ENCODE measurements at regions not wholly inside any gene's neighbourhood (a gene's known extent, or its start where the extent isn't known, plus 50 kb on each side); places are given as distances from the start of the nearest gene placed in this dataset.

DNA sequence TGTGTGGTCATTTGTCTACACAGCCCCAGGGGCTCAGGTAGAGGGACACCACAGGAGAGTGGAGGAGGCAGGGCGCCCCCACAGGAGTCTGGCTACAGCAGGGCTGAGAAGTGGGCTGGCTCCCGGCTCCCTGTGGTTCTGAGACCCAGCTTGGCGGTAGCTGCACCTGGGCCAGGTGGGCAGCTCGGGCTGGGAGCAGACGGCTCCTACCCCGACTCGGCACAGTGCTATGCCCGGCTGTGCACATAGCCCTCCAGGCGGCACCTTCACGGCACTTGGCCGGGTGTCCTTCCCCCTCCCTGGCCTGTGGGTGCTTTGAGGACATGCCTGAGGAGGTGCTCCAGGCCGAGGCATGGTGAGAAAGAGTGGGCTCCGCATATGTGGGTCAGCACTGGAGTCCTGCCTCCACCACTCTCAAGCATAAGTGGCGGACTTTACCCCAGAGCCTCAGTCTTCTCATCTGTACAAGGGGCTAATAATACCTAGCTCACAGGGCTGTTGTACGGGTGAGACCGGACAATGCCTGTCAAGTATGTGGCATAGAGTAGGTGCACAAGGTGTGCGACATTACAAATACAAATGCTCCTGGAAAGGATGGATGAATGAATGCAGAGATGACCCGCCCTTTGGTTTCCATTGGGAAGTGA is 50.1 kb upstream of the JPH3 start:
- Histone ChIP-seq H3K9me3 (ENCODE audit: control insufficient read depth in 3 of 3, low read length in 3 of 3) (no peaks in the 10 kb centered on the region), H3K27me3 (ENCODE audit: control insufficient read depth in 3 of 3, insufficient read depth in 3 of 3, low read length in 3 of 3) (peaks cover 24 to 39% (median 33%) of the 10 kb centered on the region in 3 donors), H3K36me3 (ENCODE audit: control insufficient read depth in 3 of 3, insufficient read depth in 3 of 3, low read length in 3 of 3) (no peaks in the 10 kb centered on the region), H3K9ac (ENCODE audit: low read depth in 1 of 3, low read length in 3 of 3) (no peak overlapping the region), H3K4me3 (ENCODE audit: low read length in 3 of 3) (no peak overlapping the region), H3K27ac (ENCODE audit: low read depth, low read length) (no peak overlapping the region), H3K4me1 (ENCODE audit: control insufficient read depth in 3 of 3, insufficient read depth in 3 of 3, low read length in 3 of 3) (peaks cover 0 to 10% (median 5%) of the 10 kb centered on the region in 3 donors)

- no peak overlapping the region for H3K4me3 ChIP-seq (ENCODE audit: low read length in 3 of 3)
- no peak overlapping the region for H3K9ac ChIP-seq (ENCODE audit: low read depth in 1 of 3, low read length in 3 of 3)
- no peaks in the 10 kb centered on the region for H3K36me3 ChIP-seq (ENCODE audit: control insufficient read depth in 3 of 3, insufficient read depth in 3 of 3, low read length in 3 of 3)
- H3K27me3 ChIP-seq (ENCODE audit: control insufficient read depth in 3 of 3, insufficient read depth in 3 of 3, low read length in 3 of 3) = peaks cover 24 to 40% (median 29%) of the 10 kb centered on the region in 3 donors
- H3K27ac ChIP-seq (ENCODE audit: low read depth, low read length) = no peak overlapping the region
- H3K9me3 ChIP-seq (ENCODE audit: control insufficient read depth in 3 of 3, low read length in 3 of 3) = no peaks in the 10 kb centered on the region
- H3K4me1 ChIP-seq (ENCODE audit: control insufficient read depth in 3 of 3, insufficient read depth in 3 of 3, low read length in 3 of 3) = peaks cover 0 to 6% (median 0%) of the 10 kb centered on the region in 3 donors
Measured at GRCh38 chr16:87551487-87551886, 50.8 kb upstream of the JPH3 start.

DNA sequence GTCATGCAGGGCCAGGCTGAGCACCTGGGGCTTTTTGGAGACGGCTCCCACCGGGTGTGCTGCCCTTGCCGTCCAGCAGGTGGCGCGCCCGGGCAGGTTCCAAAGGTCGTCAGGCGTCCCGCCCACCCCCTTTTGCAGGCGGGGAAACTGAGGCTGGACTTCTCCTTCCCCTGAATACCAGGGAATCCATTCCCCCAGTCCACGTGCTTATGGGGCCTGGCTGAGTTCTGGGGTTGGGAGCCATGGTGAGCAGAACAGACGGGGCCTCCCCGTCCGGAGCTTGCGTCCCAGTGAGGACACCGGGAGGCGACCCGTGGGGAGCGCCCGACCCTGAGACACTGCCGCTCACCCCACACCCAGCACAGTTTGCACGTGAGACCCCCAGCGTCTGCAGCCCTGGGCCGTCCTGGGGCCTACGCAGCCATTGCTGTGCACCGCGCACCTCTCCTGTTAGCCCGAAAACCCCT is 51.8 kb upstream of the JPH3 start:
- peaks cover 2 to 5% (median 3%) of the 10 kb centered on the region in 3 donors for H3K9me3 ChIP-seq (ENCODE audit: control insufficient read depth in 3 of 3, low read length in 3 of 3)
- H3K4me3 ChIP-seq (ENCODE audit: low read length in 3 of 3) = no peak overlapping the region
- no peak overlapping the region for H3K9ac ChIP-seq (ENCODE audit: low read depth in 1 of 3, low read length in 3 of 3)
- no peaks in the 10 kb centered on the region for H3K36me3 ChIP-seq (ENCODE audit: control insufficient read depth in 3 of 3, insufficient read depth in 3 of 3, low read length in 3 of 3)
- H3K27ac ChIP-seq (ENCODE audit: low read depth, low read length) = no peak overlapping the region
- peaks cover 26 to 44% (median 28%) of the 10 kb centered on the region in 3 donors for H3K27me3 ChIP-seq (ENCODE audit: control insufficient read depth in 3 of 3, insufficient read depth in 3 of 3, low read length in 3 of 3)
- H3K4me1 ChIP-seq (ENCODE audit: control insufficient read depth in 3 of 3, insufficient read depth in 3 of 3, low read length in 3 of 3) = peaks cover 0 to 5% (median 0%) of the 10 kb centered on the region in 3 donors

- H3K9ac ChIP-seq (ENCODE audit: low read depth in 1 of 3, low read length in 3 of 3) = no peak overlapping the region
- H3K36me3 ChIP-seq (ENCODE audit: control insufficient read depth in 3 of 3, insufficient read depth in 3 of 3, low read length in 3 of 3) = no peaks in the 10 kb centered on the region
- no peak overlapping the region for H3K27ac ChIP-seq (ENCODE audit: low read depth, low read length)
- peaks cover 2 to 5% (median 3%) of the 10 kb centered on the region in 3 donors for H3K9me3 ChIP-seq (ENCODE audit: control insufficient read depth in 3 of 3, low read length in 3 of 3)
- no peak overlapping the region for H3K4me3 ChIP-seq (ENCODE audit: low read length in 3 of 3)
- peaks cover 0 to 5% (median 0%) of the 10 kb centered on the region in 3 donors for H3K4me1 ChIP-seq (ENCODE audit: control insufficient read depth in 3 of 3, insufficient read depth in 3 of 3, low read length in 3 of 3)
- peaks cover 32 to 49% (median 35%) of the 10 kb centered on the region in 3 donors for H3K27me3 ChIP-seq (ENCODE audit: control insufficient read depth in 3 of 3, insufficient read depth in 3 of 3, low read length in 3 of 3)
Measured at GRCh38 chr16:87549627-87550494, 52.4 kb upstream of the JPH3 start.

- H3K4me1 ChIP-seq (ENCODE audit: control insufficient read depth in 3 of 3, insufficient read depth in 3 of 3, low read length in 3 of 3) = peaks cover 0 to 9% (median 0%) of the 10 kb centered on the region in 3 donors
- no peak overlapping the region for H3K4me3 ChIP-seq (ENCODE audit: low read length in 3 of 3)
- H3K27me3 ChIP-seq (ENCODE audit: control insufficient read depth in 3 of 3, insufficient read depth in 3 of 3, low read length in 3 of 3) = peaks cover 37 to 62% (median 47%) of the 10 kb centered on the region in 3 donors
- no peak overlapping the region for H3K27ac ChIP-seq (ENCODE audit: low read depth, low read length)
- no peaks in the 10 kb centered on the region for H3K36me3 ChIP-seq (ENCODE audit: control insufficient read depth in 3 of 3, insufficient read depth in 3 of 3, low read length in 3 of 3)
- no peak overlapping the region for H3K9ac ChIP-seq (ENCODE audit: low read depth in 1 of 3, low read length in 3 of 3)
- peaks cover 2 to 5% (median 3%) of the 10 kb centered on the region in 3 donors for H3K9me3 ChIP-seq (ENCODE audit: control insufficient read depth in 3 of 3, low read length in 3 of 3)
Measured at GRCh38 chr16:87548046-87548445, 54.3 kb upstream of the JPH3 start.

DNA sequence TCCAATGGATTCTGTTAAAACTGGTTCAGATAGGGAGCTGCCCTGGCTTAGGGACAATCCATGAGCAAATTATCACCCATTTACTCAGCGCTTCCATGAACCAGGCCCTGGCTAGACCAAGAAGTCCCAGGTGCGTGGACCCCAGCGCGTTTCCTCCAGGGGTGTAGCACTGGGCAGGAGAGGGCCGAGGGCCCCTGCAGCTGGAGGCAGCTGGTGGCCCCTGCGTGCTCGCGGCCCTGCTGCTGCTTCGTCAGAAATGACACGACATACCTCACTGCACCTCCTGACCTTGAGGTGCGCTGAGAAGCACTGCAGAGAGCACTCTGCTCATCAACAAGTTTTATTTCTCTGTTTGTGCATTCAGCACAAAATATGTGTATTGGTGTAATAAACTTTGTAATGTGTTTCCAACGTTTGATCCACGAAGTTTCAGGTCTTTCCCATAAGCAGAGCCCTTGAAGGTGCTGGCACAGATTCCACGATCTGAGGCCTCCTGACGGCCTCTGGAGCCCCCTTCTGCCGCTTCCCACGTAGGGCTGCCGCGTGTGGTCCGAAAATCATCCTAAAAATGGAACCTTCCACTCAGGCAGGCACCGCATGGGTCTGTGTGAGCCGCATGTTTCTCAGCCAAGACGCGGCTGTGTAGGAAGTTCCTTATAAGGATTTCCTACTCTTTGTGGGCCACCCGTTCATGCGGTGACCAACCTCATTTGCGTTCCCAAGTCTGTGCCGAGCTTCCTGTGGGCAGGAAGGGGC is 50.8 kb upstream of the ZCCHC14 start:
- Histone ChIP-seq H3K9ac (ENCODE audit: low read depth in 1 of 3, low read length in 3 of 3) (no peak overlapping the region), H3K36me3 (ENCODE audit: control insufficient read depth in 3 of 3, insufficient read depth in 3 of 3, low read length in 3 of 3) (no peaks in the 10 kb centered on the region), H3K4me3 (ENCODE audit: low read length in 3 of 3) (no peak overlapping the region), H3K9me3 (ENCODE audit: control insufficient read depth in 3 of 3, low read length in 3 of 3) (peaks cover 2 to 5% (median 3%) of the 10 kb centered on the region in 3 donors), H3K27ac (ENCODE audit: low read depth, low read length) (no peak overlapping the region), H3K27me3 (ENCODE audit: control insufficient read depth in 3 of 3, insufficient read depth in 3 of 3, low read length in 3 of 3) (peaks cover 45 to 78% (median 50%) of the 10 kb centered on the region in 3 donors), H3K4me1 (ENCODE audit: control insufficient read depth in 3 of 3, insufficient read depth in 3 of 3, low read length in 3 of 3) (peaks cover 11 to 12% (median 11%) of the 10 kb centered on the region in 3 donors)

DNA sequence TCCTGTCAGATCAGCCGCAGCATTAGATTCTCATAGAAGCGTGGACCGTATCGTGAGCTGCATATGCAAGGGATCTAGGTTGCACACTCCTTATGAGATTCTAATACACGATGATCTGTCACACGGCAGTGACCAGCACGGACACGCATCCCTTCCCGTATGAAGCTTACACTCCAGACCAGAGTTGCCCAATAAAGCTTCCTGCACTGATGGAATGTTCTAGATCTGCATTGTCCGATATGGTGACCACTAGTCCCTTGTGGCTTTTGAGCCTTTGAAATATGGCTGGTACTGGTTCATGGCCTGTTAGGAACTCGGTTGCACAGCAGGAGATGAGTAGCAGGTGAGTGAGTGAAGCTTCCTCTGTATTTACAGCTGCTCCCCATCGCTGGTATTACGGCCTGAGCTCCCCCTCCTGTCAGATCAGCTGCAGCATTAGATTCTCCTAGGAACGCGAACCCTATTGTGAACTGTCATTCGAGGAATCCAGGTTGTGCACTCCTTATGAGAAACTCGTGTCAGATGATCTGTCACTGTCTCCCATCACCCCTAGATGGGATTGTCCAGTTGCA is 49.8 kb upstream of the ZCCHC14 start:
- H3K36me3 ChIP-seq (ENCODE audit: control insufficient read depth in 3 of 3, insufficient read depth in 3 of 3, low read length in 3 of 3) = no peaks in the 10 kb centered on the region
- no peak overlapping the region for H3K4me3 ChIP-seq (ENCODE audit: low read length in 3 of 3)
- H3K9me3 ChIP-seq (ENCODE audit: control insufficient read depth in 3 of 3, low read length in 3 of 3) = peaks cover 2 to 5% (median 3%) of the 10 kb centered on the region in 3 donors
- no peak overlapping the region for H3K27ac ChIP-seq (ENCODE audit: low read depth, low read length)
- H3K27me3 ChIP-seq (ENCODE audit: control insufficient read depth in 3 of 3, insufficient read depth in 3 of 3, low read length in 3 of 3) = peaks cover 43 to 74% (median 50%) of the 10 kb centered on the region in 3 donors
- H3K9ac ChIP-seq (ENCODE audit: low read depth in 1 of 3, low read length in 3 of 3) = no peak overlapping the region
- peaks cover 11 to 12% (median 11%) of the 10 kb centered on the region in 3 donors for H3K4me1 ChIP-seq (ENCODE audit: control insufficient read depth in 3 of 3, insufficient read depth in 3 of 3, low read length in 3 of 3)

Data from skeletal muscle tissue (tissue), 3 donors.